ENCODE measurements at regions not wholly inside any gene's neighbourhood (a gene's known extent, or its start where the extent isn't known, plus 50 kb on each side); places are given as distances from the start of the nearest gene placed in this dataset.

DNA sequence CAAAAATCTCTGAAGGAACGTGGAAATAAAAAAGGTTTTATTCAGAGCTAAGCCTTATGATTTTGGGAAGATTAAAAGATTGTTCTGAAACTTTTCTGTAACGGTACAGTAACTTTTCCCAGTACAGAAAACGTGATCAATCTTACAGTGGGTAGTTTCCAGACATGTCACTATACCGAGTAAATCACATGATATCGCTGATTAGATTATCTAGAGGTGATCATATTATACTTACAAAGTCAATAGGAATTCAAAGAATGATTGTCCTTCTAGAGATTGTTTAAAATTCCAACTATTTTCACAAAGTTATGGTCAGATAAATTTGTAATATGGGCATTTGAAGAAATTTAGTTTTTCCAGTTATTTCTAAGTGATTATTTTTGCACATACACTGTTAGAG lies 736.0 kb upstream of the GRM7 start:
- DNase-seq, result no peak

DNA sequence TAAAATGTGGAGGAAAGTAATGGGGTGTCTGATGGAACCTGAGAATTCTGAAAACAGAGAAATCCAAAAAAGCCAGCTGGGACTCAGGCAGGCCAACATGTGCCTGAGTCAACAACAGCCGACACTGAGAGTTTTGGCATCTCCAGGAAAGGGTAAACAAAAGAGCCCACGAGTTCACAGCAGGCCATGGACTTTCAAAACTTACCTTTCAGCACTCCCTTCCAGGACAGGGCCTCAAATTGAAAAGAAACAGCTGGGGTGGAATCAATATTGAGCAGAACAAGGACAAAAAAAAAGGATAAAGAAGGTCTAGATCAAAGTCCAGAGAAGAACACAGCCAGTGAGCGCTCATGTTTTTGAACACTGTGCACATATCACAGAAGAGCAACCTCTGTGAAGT lies 735.4 kb upstream of the GRM7 start:
- peak; percentile 2 for DNase-seq

DNA sequence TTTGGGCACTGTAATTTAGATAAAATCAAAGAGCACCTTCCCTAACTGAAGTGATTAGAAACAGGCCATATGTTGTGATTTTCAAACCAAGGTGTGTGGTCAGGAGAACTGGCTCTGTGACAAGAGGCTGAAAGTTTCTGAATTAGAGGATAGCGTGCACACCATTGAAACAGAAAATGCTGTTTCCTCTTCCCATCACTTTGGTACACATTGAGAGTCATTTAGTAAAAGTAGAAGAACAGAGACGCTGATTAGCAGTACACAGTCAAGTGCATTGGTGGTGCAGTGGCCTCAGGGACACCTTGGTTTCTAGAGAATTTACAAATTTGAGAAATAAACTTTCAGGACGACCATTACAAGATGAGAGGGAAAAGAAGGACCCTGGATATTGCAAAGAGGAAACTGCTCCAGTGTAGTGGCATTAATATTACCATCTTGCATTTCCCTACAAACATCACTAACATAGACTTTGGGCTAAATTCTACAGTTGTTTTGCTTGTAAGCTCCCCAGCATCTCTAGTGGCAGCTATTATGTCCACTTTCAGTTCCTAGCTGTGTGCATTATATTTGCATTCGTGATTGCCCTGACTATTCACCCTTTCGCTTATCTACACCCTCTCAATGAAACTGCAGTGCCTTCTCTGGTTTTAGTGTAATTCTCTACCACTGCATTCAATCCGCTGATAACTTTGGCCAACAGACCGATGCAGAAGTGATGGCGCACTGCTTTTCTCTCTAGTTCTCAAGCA lies 728.1 kb upstream of the GRM7 start:
- DNase-seq, result no peak

DNA sequence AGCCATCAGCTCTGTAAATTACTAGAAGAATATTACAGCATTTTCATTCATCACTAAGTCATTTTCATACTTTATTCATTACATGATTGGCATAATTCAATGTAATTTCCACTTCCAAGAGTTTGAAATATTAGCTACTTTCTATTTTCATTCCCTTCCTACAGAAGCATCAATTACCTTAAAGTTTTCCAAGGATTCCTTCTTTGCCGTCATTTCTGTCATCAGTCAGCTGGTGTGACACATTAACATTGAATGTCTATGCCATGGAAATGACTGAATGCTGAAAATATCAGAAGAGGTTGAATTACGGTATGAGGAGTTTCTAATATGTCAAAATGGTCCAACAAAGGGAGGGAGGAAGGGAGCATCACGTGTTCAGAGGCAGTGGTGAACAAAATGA lies 718.2 kb upstream of the GRM7 start:
- no peak for DNase-seq

DNA sequence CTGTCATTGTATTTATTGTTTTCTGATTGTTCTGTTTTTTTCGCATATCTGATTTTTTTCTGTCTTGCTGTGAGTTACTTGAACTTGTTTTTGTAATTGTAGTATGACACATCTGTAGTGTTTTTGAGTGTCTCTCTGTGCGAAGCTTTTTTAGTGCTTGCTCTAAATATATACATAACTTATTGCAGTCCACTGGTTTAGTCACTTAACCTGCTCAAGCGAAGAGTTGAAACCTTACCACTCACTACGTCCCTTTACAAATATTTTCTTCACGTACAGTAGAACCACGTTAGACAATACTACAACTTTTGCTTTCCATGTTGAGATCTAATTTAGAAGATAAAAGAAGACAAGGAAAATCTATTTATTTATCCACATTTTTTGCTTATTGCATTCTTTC lies 713.0 kb upstream of the GRM7 start:
- DNase-seq, result no peak

DNA sequence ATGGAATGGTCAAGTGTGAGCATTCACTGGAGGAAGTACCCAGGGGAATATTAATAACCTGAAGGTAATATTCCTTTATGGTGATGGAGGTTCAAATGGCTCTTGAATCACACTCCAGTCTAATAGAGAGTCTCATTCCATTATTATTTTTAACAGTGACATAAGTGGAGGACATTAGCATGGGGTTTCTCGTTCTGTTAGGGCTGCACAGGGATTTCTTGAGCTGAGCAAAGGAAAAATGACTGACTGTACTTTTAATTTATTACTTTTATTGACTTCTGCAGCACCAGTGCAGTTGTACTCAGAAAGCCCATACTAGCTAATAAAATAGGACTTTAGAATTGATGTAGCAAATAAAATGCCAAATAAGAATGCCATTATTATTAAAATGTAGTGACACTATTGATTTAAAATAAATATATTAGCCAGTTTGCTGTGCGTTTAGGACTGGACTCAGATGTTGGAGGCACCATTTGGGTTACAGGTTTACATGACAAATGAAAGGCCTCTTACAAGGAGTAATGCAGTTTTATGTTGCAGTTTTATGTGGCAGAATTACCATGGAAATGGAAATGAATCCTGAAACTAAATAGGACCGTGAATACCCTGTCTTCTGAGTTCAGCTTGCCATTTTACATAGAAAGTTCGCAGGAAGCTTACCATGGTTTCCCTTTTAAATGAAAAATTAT lies 705.1 kb upstream of the GRM7 start:
- DNase-seq, result no peak

DNA sequence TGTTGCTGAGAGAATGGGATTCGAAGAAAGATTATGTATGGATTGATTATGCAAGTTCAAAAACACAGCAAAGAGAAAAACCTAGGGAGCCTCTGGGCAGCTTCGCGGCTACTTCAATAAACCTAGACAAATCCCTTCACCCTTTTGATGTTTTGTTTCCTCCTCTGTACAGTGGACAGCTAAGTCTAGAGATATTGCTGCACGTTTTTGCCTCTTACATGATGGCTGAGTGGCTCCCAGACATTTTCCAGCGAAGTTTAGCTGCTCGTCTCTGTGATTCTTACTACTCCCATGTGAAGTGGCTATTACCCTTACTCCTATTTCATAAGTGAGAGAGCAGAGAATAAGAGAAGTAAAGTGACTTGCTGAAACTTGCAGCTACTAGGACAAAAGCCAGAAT lies 695.0 kb upstream of the GRM7 start:
- no peak for DNase-seq

DNA sequence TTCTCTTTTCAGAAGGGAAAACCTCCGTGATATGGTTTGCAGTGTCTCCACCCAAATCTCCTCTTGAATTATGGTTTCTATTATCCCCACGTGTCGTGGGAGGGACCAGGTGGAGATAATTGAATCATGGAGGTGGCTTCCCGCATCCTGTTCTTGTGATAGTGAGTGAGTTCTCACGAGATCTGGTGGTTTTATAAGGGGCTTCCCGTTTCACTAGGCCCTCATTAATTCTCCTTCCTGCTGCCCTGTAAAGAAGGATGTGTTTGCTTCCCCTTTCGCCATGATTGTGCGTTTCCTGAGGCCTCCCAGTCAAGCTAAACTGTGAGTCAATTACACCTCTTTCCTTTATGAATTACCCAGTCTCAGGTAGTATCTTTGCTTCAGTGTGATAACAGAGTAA lies 692.7 kb upstream of the GRM7 start:
- no peak for DNase-seq

DNA sequence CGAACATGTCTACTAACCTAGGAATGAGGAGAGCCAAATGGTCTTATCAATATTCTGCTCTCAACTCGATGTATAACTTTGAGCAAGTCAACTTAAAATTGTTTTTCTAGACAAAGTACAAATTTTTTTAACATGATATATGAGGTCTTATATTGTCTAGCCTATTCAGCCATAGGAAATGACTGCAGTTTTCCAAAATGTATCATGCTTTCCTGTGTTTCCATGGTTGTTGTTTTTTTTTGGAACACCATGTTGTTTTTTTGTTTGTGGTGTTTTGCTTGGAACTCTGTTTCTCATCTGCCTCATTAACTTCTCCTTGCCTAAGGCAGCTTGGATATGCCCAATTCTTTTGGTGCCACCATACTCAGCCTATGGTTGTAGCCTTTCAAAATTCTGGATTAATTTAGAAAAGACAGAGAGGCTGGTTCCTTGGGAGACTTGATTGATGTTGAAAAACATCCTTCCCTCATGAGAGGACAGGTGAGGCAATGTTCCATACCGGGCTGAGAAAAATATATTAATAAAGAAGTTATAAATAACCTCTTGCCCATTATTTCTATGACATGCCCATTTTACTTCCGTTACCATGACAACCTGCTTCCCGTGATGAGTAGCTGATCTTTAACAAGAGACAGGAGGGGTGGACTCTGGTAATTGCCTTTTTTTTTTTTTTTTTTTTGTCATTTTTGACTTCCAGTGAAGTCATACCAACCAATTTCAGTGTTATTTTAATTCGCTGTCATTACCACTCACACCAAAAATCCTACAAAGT lies 687.9 kb upstream of the GRM7 start:
- no peak for DNase-seq

DNA sequence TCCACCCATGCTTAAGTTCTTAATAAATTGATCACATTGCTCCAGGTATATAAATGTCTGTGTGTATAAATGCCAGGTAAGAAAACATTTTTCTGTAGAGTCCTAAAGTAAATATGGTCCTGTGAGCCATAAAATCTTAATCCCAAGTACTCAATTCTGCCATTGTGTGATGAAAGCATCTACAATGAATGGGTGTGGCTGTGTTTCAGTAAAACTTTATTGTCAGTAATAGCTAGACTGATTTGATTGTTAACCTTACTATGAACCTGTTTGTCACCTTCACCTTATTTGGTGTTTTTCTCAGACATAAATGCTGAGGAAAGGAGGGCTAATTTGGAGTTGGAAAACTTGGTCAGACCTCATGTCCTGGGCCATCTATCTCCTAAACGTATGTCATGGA lies 683.5 kb upstream of the GRM7 start:
- DNase-seq, result no peak

DNA sequence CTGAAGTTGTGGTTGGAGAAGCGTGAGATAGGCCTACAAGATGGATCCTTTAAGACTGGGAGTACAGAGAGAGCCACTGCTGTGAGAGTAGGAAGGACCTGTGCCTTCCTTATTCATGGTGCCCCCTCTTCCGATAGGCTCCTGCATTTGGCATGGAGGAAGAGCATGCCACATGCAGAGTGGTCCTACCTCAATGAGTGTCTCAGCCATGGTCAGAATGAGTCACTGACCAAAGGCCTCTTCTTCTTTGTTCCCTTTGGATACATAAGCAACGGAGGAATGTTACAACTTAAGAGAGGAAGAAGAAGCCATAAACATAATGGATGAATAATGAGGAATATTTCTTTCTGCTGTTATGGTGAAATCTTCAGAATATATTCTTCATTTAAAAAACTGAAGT lies 681.2 kb upstream of the GRM7 start:
- DNase-seq, result no peak

DNA sequence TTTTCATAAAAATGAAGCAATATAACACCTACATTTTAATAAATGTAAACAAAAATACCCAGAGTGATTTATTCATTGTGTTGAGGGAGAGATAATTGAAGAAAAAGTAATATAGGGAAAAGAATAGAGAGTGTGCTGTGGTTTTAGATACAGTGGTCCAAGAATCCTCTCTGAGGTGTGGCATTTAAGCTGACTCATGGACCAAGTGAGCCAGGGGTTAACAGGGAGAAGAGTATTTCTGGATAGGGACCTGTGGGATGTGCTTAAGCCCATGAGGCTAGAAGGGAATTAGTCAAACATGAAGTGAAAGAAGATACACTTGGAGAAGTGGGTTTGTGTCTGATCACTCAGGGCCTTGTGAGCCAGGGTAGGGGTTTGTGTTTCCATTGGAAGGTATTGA lies 680.7 kb upstream of the GRM7 start:
- DNase-seq, result no peak

DNA sequence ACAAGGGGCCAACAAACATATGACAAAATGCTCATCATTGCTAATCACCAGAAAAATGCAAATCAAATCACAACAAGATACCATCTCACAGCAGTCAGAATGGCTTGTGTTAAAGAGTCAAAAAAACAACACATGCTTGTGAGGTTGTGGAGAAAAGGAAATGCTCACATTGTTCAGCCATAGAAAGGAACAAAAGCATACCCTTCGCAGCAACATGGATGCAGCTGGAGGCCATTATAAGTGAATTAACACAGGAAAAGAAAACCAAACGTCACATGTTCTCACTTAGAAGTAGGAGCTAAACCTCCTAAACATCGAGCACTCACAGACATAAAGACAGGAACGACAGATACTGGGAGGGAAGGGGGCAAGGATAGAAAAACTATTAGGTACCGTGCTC lies 678.4 kb upstream of the GRM7 start:
- DNase-seq, result no peak

DNA sequence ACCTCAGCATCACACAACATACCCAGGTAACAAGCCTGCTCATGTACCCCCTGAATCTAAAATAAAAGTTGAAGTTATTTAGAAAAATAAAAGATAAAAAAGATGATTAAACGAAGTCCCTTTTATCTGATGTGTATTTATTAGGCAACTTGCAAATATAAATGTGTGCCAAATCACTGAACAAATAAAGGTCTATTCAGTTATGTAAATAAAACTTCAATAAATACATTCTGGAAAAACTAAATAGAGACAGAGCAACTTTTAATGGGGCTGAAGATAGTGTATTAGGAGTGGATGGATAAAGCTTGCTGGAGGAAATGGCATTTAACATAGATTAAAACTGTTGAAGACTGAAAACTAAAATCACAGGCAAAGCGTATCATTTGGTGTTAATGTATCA lies 678.0 kb upstream of the GRM7 start:
- DNase-seq, result no peak

DNA sequence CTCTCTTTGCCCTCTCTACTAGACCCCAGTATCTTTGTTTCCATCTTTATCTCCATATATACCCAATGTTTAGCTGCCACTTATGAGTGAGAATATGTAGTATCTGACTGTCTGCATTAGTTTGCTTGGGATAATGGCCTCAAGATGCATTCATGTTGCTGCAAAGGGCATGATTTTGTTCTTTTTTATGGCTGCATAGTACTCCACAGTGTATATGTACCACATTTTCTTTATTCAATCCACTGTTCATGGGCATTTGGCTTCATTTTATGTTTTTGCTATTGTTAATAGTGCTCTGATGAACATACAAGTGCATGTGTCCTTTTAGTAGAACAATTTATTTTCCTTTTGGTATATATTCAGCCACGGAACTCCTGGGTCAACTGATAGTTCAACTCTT lies 671.5 kb upstream of the GRM7 start:
- DNase-seq, result no peak

DNA sequence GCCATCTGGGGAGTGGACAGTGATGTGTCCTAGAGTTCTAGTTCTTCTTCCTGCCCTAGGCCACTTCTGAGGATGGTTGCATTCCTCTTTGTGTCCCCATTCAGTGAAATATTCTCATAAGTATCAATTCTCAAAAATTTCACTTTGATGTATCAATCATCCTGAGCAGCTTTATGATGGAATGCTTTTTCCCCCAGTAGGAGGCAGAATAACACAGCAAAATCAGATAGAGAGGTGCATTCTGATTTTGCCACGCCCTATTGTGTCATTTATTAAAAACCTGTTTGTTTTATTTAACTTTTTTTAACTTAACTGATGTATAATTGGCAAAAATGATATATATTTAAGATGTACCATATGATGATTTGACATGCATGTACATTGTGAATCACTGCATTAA lies 656.0 kb upstream of the GRM7 start:
- DNase-seq, result peak; percentile 0

DNA sequence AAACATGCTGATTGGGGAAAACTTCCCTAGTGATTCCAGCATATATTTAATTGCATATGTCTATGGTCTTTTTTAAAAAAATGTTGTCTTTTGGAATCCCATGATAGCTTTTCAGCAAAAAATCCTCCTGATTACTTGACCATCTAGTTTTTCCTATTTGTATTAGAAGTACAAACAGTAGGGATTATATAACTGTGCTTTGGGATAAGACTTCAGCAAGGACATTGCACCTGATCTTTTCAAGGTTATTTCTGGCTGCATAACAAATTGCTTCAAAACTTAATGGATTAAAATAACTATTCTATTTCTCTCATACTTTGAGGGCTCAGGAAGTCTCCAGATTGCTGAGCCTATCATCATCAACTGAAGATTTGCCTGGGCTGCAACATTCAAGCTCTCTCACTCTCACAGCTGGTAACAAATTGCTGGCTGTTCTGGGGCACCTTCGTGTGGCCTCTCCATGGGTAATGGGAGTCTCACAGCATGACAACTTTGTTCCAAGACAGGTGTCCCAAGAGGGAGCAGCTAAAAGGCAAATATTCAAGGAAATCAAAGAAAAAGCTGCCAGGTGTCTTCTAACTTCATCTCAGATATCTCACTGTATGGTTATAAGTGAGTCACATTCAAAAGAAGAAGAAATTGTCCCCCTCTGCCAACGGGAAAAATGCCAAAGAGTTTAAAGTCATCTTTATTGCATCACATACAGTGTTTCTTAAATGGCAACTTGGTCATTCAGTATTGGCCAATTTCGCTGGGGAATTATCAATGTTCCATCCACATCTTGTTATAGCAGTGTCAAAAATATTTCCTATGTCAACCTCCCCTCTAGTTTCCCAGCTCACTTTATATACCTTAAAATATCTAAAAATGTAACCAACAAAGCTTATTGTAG lies 644.5 kb upstream of the GRM7 start:
- no peak for DNase-seq

DNA sequence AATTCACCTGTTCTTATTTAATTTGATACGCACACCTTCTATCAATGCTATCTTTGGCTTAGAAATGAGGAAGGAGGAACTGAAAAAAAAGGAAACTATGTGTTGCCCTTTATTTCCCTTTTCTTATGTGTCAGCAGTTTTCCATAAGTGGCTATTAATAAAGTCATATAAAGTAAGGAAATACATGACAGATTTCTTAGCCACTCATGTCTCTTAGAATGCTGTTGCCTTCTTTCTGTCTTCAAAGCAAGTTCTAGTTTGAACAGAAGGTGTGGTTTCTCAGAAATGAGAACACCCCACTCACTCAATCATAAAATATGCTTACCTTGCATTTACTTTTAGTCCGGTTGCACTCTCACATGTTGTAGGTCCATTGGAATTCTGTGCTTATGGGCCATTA lies 640.5 kb upstream of the GRM7 start:
- no peak for DNase-seq

DNA sequence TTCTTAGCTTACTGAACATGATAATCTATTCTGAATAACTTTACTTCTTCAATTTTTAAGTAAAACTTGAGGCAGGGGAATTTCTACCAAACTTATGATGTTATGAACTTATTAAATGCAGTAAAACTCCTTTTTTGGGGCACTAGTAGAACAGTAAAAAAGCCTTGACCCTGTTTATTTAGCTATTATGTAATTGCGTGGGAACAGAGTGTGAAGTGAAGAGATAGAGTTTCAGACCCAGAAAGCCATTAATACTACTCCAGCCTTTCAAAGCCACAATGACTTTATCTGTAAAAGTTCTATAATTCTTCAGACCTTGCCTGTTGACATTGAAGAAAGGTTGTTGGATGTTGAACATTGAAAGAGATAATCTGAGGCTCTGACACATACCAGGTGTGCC lies 638.8 kb upstream of the GRM7 start:
- DNase-seq, result no peak

DNA sequence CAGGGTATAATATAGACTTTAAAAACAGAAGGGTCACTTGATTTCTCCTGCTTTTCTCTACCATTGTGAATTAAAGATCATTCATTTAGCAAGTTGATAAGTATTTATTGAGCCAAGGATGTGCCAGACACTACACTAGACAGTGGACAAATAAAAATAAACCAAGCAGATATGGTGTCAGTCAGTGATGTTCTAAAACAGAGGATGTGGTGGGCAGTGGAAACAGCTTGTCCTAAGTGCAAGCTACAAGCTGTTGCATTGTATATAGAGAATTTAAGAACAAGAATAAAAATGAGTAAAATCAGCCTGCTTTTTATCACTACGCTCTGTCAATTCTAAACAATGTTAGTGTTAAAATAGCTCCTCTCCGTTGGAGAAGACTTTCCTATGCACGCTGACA lies 637.3 kb upstream of the GRM7 start:
- no peak for DNase-seq

DNA sequence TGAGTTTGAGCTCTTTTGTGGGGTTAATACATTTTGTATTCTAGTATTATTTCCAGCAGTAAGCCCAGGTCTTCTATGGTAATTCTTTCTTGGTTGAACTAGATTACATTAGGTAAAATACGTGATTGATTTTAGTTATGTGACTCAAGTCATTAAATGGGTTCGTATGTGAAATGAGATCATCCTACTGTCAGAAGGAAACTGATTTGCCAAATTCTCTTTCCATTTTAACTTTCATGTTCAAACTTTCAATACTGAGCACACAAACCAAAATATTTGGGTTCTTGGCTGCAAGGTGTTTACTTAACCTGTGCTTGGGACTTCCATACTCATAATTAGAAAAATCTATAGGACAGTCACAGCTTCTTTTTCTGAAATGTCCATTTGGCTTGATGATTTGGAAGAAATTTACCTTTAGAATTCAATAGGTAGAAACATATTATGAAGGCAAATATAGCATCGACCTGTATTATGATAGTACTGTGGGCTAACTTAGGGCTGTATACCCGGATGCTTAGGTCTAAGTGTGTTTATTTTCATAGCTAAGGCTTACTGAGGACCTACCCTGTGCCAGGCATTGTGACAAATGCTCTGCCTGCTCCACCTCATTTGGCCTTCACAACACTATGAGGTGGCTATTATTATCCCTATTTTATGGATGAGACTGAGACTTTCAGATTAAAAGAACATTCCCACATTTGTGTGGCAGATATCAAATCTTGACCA lies 631.8 kb upstream of the GRM7 start:
- DNase-seq, result no peak

DNA sequence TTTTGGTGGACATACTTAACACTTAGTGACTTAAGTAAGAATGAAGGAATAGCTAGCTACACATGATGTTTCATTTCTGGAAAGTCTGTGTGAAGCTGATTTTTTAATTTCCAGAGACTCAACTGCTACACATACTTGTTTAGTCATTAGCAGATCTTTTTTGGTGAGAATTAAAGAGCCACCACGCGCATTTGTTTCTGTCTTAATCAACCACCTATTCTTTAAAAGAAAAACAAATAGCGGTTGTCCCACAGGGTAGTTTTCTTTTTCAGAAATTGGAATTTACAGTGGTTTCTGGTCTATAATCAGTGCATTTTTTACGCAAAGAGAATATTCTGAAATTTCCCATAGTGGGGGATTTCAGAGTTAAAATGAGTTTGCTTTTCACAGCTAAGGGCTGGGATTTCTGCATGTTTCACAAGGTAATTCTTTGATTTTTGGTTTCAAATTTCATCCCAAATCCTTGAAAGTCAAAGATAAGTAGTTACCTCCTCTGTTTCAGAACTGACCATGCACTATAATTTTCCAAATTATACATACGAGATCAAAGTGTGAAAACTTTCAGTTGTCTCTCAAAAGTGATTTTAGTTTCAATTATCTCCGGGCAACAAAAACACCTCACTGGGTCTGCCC lies 631.0 kb upstream of the GRM7 start:
- DNase-seq, result no peak
